A673 (cell line): ENCODE measurements at regions not wholly inside any gene's neighbourhood (a gene's known extent, or its start where the extent isn't known, plus 50 kb on each side); places are given as distances from the start of the nearest gene placed in this dataset.

ENCODE experiments used
- CTCF ChIP-seq: fragments of 300-800, 200-600 bp; sonication (generic); conservative IDR thresholded peaks from 2 replicates; pipeline ENCODE4 v1.5.1; 2017; ENCODE audit warnings: low read depth, mild to moderate bottlenecking, antibody characterized with exemption, low read length, moderate library complexity, mixed read lengths
- EZH2 ChIP-seq: fragments of 200-600 bp; sonication (generic); IDR thresholded peaks from 2 replicates; pipeline ENCODE4 v1.6.1; 2017; ENCODE audit warnings: borderline replicate concordance, low read depth, mild to moderate bottlenecking, mixed read lengths, antibody characterized with exemption, low read length; ENCODE audit not compliant: poor library complexity, severe bottlenecking

GRCh38 chr12:124153392-124153791 lies 141.5 kb upstream of the RFLNA start:
- TF ChIP-seq EZH2: no peak
- TF ChIP-seq CTCF: no peak
